GM10266 (cell line): ENCODE measurements at regions not wholly inside any gene's neighbourhood (a gene's known extent, or its start where the extent isn't known, plus 50 kb on each side); places are given as distances from the start of the nearest gene placed in this dataset.

Experiments used
- DNase-seq: peaks from one replicate; pipeline ENCODE4 v3.0.0; 2012; ENCODE audit errors: extremely low spot score
- TF ChIP-seq, protein P1 (sequence below): IDR thresholded peaks from 2 replicates; pipeline ENCODE4 v1.5.1; 2012; ENCODE audit warnings: mild to moderate bottlenecking, low read depth; ENCODE audit not compliant: control insufficient read depth, insufficient read depth; ENCODE audit errors: missing control alignments

- TF ChIP-seq, protein P1, sequence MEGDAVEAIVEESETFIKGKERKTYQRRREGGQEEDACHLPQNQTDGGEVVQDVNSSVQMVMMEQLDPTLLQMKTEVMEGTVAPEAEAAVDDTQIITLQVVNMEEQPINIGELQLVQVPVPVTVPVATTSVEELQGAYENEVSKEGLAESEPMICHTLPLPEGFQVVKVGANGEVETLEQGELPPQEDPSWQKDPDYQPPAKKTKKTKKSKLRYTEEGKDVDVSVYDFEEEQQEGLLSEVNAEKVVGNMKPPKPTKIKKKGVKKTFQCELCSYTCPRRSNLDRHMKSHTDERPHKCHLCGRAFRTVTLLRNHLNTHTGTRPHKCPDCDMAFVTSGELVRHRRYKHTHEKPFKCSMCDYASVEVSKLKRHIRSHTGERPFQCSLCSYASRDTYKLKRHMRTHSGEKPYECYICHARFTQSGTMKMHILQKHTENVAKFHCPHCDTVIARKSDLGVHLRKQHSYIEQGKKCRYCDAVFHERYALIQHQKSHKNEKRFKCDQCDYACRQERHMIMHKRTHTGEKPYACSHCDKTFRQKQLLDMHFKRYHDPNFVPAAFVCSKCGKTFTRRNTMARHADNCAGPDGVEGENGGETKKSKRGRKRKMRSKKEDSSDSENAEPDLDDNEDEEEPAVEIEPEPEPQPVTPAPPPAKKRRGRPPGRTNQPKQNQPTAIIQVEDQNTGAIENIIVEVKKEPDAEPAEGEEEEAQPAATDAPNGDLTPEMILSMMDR: no peak
- no peak for DNase-seq
Observed at GRCh38 chr12:41699658-41700057, 445.0 kb downstream of the GXYLT1 start.

GRCh38 chr12:41697161-41697560 lies 447.5 kb downstream of the GXYLT1 start:
- TF ChIP-seq, protein P1: no peak
- DNase-seq: no peak

- DNase-seq: no peak
- TF ChIP-seq, protein P1: peak; percentile 33
Observed at GRCh38 chr12:41684997-41685396, 459.7 kb downstream of the GXYLT1 start.

DNA sequence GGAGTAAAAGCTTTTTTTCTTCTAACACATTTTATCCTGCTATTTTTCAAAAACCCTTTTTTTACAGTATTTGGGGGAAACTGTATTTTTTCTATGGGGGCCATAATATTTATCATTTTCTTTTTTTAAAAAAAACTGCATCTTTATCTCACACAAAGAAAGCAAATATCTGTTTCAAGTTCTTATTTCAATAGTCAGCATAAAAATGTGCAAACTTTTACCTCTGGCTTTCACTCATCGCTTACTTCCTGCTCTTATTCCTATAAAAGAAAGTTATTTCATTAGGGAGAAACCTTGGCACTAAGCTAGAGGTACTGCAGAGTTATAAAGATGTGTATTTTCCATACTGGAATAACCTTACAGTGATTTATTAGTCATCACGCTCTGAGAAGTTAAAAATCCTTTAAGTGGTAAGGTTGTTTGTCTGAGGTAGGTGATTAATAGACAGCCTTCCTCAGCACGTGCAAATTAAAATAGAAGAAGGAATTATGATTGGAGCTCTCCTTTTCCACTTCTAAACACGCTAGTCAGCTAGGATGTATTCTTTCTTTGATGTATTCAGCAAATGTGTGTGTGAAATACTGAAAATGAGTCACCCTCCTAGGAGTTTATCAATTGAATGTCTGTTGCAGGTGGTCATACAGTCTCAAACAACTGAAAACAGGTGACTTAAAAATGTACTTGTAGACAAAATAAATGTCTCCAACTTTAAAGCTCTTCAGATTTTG lies 461.0 kb downstream of the GXYLT1 start:
- TF ChIP-seq, protein P1: no peak
- DNase-seq: no peak

- no peak for DNase-seq
- TF ChIP-seq, protein P1: no peak
Observed at GRCh38 chr12:41683023-41683422, 461.7 kb downstream of the GXYLT1 start.

DNA sequence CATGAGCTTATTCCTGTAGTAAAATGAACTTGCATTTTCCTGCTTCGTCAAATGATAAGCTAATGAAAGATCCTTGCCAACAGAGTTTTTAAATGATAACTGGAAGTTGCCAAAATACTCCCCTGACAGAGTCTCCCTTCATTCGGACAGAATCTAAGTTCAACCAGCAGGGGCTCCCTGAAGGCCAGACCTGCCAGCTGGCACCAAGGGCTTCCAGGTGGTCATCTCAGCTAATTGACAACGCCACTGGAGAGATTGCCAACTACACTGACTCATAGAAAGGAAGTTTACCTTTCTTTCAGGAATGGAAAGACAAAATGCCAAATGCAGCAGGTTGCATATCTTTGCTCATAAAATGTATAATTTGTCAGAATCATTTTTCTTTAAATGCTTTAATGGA lies 462.8 kb downstream of the GXYLT1 start:
- no peak for DNase-seq

DNA sequence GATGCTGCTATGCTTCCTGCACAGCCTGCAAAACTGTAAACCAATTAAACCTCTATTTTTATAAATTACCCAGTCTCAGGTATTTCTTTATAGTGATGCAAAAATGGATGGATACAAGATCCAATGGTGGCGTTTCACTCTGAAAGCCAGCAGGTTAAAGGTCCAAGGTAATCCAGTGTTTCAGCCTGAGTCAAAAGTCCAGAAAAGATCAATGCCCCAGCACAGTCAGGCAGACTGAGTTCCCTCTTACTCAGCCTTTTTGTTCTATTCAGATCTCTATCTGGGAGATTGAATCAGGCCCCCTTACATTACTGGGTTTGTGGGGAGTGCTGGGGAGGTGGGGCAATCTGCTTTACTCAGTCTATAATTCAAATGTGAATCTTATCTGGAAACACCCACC lies 464.5 kb downstream of the GXYLT1 start:
- no peak for DNase-seq
- TF ChIP-seq, protein P1: no peak

More for the DNA sequence above, 462.8 kb downstream of the GXYLT1 start:
- TF ChIP-seq, protein P1: no peak
